Skeletal muscle satellite cell (primary cell): ENCODE measurements at regions not wholly inside any gene's neighbourhood (a gene's known extent, or its start where the extent isn't known, plus 50 kb on each side); places are given as distances from the start of the nearest gene placed in this dataset.

Source experiments
- H3K27me3 ChIP-seq: 2 replicates; pipeline ENCODE4 v1.7.0; 2013; ENCODE audit warnings: low read length; ENCODE audit not compliant: control insufficient read depth, insufficient read depth
- H3K36me3 ChIP-seq: 2 replicates; pipeline ENCODE4 v1.7.0; 2013; ENCODE audit warnings: mild to moderate bottlenecking, control low read depth, low read length; ENCODE audit not compliant: insufficient read depth
- H3K4me1 ChIP-seq: 2 replicates; pipeline ENCODE4 v1.7.0; 2013; ENCODE audit warnings: low read length; ENCODE audit not compliant: control insufficient read depth, insufficient read depth
- H3K4me2 ChIP-seq: 2 replicates; pipeline ENCODE4 v1.7.0; 2013; ENCODE audit warnings: mild to moderate bottlenecking, low read length
- H3K4me3 ChIP-seq: 2 replicates; pipeline ENCODE4 v1.7.0; 2013; ENCODE audit warnings: low read length
- H3K9ac ChIP-seq: 2 replicates; pipeline ENCODE4 v1.7.0; 2013; ENCODE audit warnings: mild to moderate bottlenecking, low read depth, low read length, moderate library complexity
- H3K9me3 ChIP-seq: replicated peaks from 2 replicates; pipeline ENCODE4 v1.7.0; 2013; ENCODE audit warnings: mild to moderate bottlenecking, control low read depth, low read length

- no peaks in the 10 kb centered on the region for H3K27me3 ChIP-seq
- H3K4me3 ChIP-seq, result no peak overlapping the region
- H3K36me3 ChIP-seq, result no peaks in the 10 kb centered on the region
- H3K9me3 ChIP-seq, result no peaks in the 10 kb centered on the region
- no peak overlapping the region for H3K4me2 ChIP-seq
- no peaks in the 10 kb centered on the region for H3K4me1 ChIP-seq
- no peak overlapping the region for H3K9ac ChIP-seq
These were observed 169.5 kb downstream of the PAX1 start for GRCh38 chr20:21874921-21875320.

- no peaks in the 10 kb centered on the region for H3K36me3 ChIP-seq
- no peak overlapping the region for H3K4me2 ChIP-seq
These were observed 168.7 kb downstream of the PAX1 start for GRCh38 chr20:21874127-21874526.

GRCh38 chr20:21873291-21873690 lies 167.8 kb downstream of the PAX1 start:
- H3K27me3 ChIP-seq, result no peaks in the 10 kb centered on the region
- no peaks in the 10 kb centered on the region for H3K4me1 ChIP-seq
- H3K9me3 ChIP-seq, result no peaks in the 10 kb centered on the region
- H3K4me3 ChIP-seq, result no peak overlapping the region
- H3K36me3 ChIP-seq, result no peaks in the 10 kb centered on the region
- no peak overlapping the region for H3K4me2 ChIP-seq
- no peak overlapping the region for H3K9ac ChIP-seq

More at GRCh38 chr20:21874127-21874526, 168.7 kb downstream of the PAX1 start:
- Histone ChIP-seq H3K4me1 (no peaks in the 10 kb centered on the region), H3K27me3 (no peaks in the 10 kb centered on the region), H3K4me3 (no peak overlapping the region), H3K9me3 (no peaks in the 10 kb centered on the region), H3K9ac (no peak overlapping the region)

GRCh38 chr20:21867811-21868210 lies 162.3 kb downstream of the PAX1 start:
- Histone ChIP-seq H3K27me3 (no peaks in the 10 kb centered on the region), H3K36me3 (no peaks in the 10 kb centered on the region), H3K9ac (no peak overlapping the region), H3K4me3 (no peak overlapping the region), H3K4me1 (no peaks in the 10 kb centered on the region), H3K9me3 (no peaks in the 10 kb centered on the region), H3K4me2 (no peak overlapping the region)

GRCh38 chr20:21867353-21867752 lies 161.9 kb downstream of the PAX1 start:
- Histone ChIP-seq H3K4me3 (no peak overlapping the region), H3K9ac (no peak overlapping the region), H3K9me3 (no peaks in the 10 kb centered on the region), H3K4me1 (no peaks in the 10 kb centered on the region), H3K4me2 (no peak overlapping the region), H3K27me3 (no peaks in the 10 kb centered on the region), H3K36me3 (no peaks in the 10 kb centered on the region)

GRCh38 chr20:21862956-21863355 lies 157.5 kb downstream of the PAX1 start:
- Histone ChIP-seq H3K4me1 (no peaks in the 10 kb centered on the region), H3K9ac (no peak overlapping the region), H3K4me3 (no peak overlapping the region), H3K27me3 (no peaks in the 10 kb centered on the region), H3K9me3 (no peaks in the 10 kb centered on the region), H3K36me3 (no peaks in the 10 kb centered on the region), H3K4me2 (no peak overlapping the region)

GRCh38 chr20:21862259-21862946 lies 156.9 kb downstream of the PAX1 start:
- Histone ChIP-seq H3K9ac (no peak overlapping the region), H3K27me3 (no peaks in the 10 kb centered on the region), H3K9me3 (no peaks in the 10 kb centered on the region), H3K4me2 (no peak overlapping the region), H3K4me3 (no peak overlapping the region), H3K4me1 (no peaks in the 10 kb centered on the region), H3K36me3 (no peaks in the 10 kb centered on the region)

- Histone ChIP-seq H3K9me3 (no peaks in the 10 kb centered on the region), H3K4me2 (no peak overlapping the region), H3K4me3 (no peak overlapping the region), H3K27me3 (no peaks in the 10 kb centered on the region), H3K36me3 (no peaks in the 10 kb centered on the region), H3K4me1 (no peaks in the 10 kb centered on the region), H3K9ac (no peak overlapping the region)
These were observed 135.5 kb downstream of the PAX1 start for GRCh38 chr20:21840991-21841390.

- no peaks in the 10 kb centered on the region for H3K9me3 ChIP-seq
- H3K36me3 ChIP-seq, result no peaks in the 10 kb centered on the region
- H3K4me3 ChIP-seq, result no peak overlapping the region
- no peak overlapping the region for H3K9ac ChIP-seq
- no peaks in the 10 kb centered on the region for H3K4me1 ChIP-seq
- no peaks in the 10 kb centered on the region for H3K27me3 ChIP-seq
- H3K4me2 ChIP-seq, result no peak overlapping the region
These were observed 134.5 kb downstream of the PAX1 start for GRCh38 chr20:21839982-21840381.

GRCh38 chr20:21836346-21836745 lies 130.9 kb downstream of the PAX1 start:
- Histone ChIP-seq H3K27me3 (no peaks in the 10 kb centered on the region), H3K4me1 (no peaks in the 10 kb centered on the region), H3K9me3 (no peaks in the 10 kb centered on the region), H3K36me3 (no peaks in the 10 kb centered on the region), H3K4me2 (no peak overlapping the region), H3K9ac (no peak overlapping the region), H3K4me3 (no peak overlapping the region)

- no peak overlapping the region for H3K9ac ChIP-seq
- H3K27me3 ChIP-seq, result no peaks in the 10 kb centered on the region
- H3K9me3 ChIP-seq, result no peaks in the 10 kb centered on the region
- H3K4me2 ChIP-seq, result no peak overlapping the region
- no peaks in the 10 kb centered on the region for H3K36me3 ChIP-seq
- no peaks in the 10 kb centered on the region for H3K4me1 ChIP-seq
- H3K4me3 ChIP-seq, result no peak overlapping the region
These were observed 129.6 kb downstream of the PAX1 start for GRCh38 chr20:21835042-21835441.
